ENCODE measurements at regions not wholly inside any gene's neighbourhood (a gene's known extent, or its start where the extent isn't known, plus 50 kb on each side); places are given as distances from the start of the nearest gene placed in this dataset.
"Not testable (repeated sequence)": the region's sequence is repeated elsewhere in the genome, so short reads cannot be mapped to it uniquely, and the experiment has no call there.

DNA sequence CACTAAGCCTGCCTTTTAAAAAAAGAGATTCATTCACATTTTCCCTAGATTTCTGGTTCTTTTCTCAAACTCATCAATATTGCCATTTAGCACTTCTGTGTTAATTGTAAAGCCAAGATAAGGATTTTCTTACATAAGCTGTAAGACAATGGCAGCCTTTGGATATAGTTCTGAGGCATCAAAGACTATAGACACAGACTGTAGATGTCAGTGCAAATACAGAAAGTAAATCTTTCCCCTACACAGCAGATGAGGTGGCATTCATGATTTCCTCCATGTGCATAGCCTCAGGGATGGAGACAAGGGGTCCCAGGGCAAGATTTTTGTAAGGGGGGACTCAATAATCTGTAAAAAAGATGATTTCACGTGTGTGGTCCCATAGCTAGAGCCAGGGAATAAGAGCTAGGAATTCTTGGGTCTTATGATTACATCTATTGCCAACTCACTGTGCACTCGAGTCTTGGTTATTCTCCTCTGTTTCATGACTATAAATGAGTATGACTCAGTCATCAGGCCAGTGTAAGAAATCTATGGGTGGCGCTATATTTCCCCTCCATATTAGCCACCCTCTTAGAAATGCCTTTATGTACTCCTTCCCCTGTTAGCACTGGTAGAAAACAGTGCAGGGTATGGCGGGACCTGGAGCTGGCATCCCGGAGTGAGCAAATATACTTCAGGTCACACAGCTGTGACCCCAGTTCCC, 207.5 kb downstream of the EXOC5 start:
- no peak for DNase-seq

DNA sequence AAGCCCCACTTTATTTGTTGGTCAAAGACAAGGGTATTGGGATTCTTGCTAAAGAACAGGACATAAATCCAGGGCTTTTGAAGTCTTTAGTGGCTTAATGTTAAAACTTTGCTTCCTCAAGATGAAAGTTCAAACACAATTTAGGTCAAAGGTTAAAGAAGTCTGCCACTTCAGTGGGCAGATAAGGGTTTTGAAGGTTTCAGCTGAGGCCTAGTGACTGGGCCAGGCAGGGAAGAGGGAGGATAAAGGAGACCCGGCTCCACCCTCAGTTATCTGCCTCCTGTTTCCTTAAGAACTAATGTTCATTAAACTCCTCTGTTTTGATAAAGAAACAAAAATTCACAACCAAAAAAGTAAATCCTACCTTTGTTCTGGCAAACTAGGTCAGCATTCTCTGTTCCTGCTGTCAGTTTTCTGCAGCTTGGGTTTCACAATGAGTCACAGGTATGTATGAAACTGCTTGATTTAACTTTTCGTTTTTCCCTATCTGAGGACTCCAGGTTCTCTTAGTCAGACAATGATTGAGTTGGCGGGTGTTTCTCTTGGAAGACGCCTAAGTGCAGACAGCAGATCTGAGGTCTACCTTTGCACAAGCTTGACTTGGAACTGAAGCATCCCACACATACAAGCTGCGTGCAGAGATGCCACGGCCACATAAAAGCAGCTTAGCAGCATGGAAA, 208.3 kb downstream of the EXOC5 start:
- no peak for DNase-seq

DNA sequence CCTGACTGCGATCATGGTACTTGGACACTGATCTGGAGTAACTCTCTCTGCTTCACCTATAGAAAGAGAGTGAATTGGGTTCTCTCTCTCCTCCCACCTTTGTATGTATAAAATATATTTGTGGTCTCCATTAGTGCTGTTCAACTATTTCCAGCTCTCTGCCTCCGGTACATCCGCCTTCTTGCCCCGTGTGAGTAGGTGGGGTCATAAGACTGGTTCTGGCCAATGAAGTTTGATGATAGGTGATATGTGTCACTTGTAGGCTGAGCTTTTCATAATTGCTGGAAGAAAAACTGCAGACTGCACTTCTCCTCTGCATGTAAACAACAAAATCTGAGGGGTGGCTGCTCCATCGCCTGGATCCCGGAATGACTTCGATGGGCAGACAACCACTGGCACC, 210.4 kb downstream of the EXOC5 start:
- no peak for DNase-seq

DNA sequence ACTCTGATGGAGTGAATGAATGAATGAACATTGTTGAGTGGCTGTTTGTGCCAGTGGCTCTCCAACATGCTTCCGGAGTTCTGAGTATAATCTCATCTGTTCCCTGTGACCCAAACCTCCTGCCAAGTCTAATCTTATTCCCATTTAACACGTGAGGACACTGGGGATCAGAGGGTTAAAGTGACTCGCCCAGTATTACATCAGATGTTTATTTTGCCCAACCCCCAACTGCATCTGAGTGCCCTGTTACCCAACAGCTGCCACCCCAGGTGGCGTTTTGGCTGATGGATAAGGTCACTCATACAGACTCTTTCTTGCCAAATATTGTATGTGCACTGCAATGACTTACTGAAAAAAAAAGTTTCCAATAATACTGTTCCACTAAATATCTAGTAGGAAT, 210.9 kb downstream of the EXOC5 start:
- DNase-seq: no peak

DNA sequence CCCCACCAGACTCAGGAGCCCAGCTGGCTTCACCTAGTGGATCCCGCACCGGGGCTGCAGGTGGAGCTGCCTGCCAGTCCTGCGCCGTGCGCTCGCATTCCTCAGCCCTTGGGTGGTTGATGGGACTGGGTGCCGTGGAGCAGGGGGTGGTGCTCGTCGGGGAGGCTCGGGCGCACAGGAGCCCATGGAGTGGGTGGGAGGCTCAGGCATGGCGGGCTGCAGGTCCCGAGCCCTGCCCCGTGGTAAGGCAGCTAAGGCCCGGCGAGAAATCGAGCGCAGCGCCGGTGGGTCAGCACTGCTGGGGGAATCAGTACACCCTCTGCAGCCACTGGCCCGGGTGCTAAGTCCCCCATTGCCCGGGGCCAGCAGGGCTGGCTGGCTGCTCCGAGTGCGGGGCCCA, 212.2 kb downstream of the EXOC5 start:
- not testable (repeated sequence) for DNase-seq

DNA sequence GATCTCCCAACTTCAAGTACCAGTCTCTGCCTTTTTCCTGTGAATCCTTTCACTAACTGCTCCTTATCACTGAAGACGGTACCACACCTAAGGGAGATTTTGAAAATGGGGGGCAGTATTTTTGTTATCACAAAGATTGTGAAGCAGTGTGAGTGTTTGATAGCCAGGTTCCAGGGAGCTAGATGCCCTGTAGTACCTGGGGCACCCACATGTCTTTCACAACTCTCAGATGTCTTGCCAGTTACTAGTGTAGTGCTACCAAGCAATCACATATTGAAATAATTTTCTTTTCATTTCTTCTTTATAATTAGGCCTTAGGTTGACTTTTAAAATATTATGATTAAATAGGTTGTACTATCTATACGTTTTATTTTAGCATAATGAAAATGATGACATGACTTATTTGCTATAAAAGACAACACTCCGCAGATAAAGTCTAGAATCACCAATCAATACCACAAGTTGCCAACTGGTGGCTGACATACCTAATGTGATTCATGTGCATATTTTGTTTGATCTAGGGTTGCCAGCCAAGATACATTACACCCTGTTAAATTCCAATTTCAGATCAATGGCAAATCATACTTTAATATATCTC, 215.9 kb downstream of the EXOC5 start:
- DNase-seq: no peak

DNA sequence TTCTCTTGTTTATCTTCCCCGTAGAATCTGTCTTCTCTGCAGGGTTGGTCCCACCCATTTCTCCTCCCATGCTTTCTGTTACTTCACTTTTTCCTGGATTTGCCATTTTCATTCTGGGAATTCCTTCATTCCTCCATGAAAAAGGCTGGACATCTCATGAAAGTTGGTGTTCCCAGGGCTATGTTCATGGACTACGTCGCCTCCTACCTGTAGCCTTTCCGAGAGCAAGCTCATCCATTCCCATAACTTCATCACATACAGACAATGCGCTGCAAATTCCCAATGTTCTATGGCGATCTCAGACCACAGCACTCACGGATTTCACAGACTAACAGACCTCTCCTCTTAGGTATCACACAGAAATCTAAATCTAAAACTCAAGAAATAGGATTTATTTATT, 217.1 kb downstream of the EXOC5 start:
- DNase-seq: no peak

DNA sequence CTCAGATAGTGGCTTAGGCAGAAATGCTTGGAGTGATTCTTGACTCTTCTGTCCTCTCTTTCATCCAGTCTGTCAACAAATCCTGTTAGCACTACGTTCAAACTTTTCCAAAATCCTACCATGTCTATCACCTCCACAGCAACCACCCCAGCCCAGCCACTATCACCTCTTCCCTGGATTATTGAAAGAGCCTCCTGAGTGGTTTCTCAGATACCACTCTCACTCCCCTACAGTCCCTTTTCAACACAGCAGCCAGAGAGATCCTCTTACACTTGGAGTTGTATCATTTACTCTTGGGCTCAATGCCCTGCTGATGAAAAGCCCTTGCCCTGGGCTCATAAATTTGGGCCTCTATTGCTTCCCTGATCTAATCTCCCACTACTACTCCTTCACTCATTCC, 218.9 kb downstream of the EXOC5 start:
- no peak for DNase-seq

DNA sequence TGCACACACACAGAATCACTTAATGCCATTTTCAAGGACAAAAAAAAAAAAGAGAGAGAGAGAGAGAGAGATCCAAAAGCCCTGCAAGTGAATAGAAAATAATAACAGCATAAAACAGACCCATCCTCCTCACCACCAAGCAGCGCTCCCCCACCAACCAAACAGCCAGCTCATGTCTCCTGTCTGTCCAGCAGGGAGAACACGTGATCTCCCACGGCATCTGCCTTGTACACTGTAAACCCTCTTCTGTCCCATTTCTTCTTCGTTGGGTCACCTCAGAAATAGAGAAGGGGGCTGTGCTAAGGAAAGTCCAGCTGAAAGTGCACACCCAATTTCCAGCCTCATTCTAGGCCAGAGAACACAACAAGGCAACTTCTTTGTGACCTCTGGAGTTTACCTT, 222.5 kb downstream of the EXOC5 start:
- no peak for DNase-seq

DNA sequence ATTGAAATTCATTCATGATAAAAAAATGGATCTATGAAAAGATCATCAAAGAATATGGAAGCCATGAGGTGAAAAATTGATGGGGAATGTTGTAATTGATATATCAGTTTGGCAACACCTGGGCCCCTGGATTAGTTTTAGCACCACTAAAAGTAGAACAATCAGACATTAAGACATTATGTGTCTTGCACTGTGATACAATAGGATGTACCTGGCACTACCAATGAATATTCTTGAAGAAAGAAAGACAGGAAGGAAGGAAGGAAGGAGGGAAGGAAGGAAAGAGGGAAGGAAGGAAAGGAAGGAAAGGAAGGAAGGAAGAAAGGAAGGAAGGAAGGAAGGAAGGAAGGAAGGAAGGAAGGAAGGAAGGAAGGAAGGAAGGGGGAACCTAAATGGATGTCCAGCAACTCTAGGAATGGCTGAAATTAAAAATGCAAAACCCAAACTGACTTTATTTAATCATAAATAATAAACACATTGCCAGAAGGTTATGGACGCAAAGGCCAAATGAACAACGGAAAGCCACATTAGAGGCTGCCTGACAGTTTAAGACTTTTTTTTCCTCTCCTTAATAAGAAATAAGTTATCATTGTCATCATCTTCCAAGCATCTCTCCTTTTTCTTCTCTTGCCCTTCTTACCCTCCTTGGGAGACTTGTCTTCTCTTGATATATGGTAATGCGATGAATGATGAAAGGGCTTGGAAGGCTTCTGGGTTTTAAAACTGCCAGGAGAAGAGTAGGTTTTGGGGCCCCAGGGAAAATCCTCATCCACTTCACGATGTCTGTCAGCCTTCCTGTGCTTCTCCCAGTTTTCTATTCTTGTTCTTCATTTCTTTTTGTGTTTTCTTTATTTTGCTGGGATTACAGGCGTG, 224.4 kb downstream of the EXOC5 start:
- not testable (repeated sequence) for DNase-seq

DNA sequence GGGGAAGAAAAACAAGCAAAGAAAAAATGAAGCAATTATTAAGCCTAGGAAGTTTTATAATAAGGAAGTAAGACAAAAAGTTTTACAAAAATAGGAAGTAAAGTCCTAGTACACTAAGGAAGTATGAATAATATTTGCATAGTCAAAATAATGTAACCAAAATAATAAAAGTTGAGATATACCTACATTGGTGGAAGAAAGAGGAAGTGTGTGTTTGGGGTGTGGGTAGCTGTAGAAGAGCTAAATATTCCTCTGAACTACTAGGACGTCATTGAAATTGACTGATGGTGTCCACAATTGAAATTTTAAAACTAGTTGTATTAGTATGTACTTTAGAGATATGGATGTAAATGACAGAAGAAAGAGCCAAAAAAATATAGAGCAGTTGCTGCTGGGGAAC, 228.4 kb upstream of the OTX2 start:
- DNase-seq: no peak

DNA sequence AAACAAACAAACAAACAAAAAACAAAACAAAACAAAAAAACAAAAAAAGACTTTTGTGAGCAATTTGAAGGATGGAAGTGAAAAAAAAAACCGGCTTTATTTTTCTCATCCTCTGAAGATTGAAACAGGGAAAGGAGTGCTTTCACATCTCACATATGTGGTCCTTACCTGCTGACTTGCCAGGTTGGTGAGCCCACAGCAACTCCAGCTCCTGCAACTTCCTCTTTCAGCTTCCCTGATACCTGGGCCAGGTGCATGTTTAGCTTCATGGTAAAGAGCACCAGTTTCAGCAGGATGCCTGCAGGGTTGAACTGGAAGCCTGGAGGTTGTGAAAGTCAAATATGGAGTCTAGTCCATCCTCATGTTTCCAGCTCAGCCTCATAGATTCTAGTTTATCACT, 221.2 kb upstream of the OTX2 start:
- DNase-seq: no peak

DNA sequence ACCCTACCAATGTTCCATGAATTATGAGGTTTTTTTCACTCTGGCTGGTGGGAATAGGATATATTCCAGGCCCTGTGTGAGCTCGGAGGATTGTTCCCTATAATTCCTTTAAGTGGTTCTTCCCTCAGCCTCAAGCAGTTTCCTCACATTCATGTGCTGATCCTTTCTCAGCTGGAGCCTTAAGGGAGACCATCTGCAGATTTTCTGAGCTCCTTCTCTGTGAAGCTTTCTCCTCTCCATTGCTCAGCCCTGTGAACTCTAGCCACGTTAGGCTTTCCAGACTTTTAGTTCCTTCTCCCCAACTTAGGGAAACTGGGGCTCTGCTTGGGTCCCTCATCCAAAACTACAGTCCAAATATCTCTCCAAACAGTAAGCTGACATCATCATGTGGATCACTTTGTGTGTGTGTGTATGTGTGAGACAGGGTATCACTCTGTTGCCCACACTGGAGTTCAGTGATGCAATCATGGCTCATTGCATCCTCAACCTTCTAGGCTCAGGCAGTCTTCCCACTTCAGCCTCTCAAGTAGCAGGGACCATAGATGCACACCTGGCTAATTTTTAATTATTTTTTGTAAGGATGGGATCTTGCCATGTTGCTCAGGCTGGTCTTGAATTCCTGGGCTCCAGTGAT, 219.5 kb upstream of the OTX2 start:
- DNase-seq: no peak

DNA sequence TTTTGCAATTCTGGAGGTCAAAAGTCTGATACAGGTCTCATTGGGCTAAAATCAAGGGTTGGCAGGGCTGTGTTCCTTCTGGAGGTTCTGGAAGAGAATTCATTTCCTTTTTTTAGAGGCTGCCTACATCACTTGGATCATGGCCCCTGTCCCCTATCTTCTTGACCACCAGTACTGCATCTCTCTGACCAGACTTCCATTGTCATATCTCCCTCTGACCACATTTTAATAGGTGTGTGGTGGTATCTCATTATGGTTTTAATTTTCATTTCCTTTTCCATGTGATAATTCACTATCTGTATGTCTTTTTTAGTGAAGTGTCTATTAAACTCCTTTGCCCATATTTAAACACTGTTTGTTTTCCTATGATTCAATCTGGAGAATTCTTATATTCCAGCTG, 215.2 kb upstream of the OTX2 start:
- no peak for DNase-seq

DNA sequence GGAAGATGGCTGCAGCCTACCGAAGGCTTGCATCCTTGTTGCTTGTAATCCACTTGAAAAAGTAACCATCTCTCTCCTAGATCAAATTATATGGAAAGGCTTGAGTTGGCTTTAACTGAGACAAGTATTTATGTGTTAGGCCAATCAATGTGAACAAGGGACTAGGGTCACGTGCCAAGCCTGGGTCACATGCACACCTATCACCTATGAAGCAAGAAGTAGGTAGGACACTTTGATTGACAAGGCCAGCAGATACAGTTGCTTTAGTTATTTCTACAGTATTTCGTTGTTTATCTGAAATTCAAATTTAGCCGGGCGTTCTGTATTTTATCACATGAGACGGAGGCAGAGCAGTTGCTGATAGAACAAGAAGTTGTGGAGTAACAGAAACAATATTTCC, 212.3 kb upstream of the OTX2 start:
- DNase-seq: no peak

DNA sequence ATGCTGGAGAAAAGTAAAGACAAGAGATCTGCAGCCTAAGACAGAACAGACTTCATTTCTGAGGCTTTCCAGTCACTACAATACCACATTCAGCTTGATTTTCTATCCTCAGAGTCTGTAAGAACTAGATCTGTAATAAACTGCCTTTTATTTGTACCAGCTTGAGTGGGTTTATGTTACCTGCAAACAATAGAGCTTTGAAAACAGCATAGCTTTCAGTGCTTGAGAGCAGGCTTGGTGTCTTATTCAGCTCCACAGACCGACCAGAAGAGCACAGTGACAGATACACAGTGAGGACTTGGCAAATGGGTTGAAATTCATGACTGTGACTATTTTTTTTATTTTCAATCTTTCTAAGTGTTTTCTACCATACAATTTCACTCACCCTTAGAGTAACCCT, 207.8 kb upstream of the OTX2 start:
- no peak for DNase-seq

DNA sequence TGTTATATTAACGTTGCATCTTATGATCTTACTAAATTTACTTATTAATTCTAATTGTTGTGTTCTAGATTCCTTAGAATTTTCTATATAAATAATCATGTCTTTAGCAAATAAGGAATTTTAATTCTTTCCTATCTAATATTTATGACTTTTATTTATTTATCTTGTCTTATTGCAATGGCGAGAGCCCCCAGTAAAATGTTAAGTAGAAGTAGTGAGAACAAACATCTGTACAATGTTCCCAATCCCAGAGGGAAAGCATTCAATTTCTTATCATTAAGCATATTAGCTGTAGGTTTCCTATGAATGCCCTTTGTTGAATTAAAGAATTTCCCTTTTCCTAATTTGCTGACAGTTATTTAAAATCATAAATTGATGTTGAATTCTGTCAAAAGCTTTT, 203.7 kb upstream of the OTX2 start:
- no peak for DNase-seq

DNA sequence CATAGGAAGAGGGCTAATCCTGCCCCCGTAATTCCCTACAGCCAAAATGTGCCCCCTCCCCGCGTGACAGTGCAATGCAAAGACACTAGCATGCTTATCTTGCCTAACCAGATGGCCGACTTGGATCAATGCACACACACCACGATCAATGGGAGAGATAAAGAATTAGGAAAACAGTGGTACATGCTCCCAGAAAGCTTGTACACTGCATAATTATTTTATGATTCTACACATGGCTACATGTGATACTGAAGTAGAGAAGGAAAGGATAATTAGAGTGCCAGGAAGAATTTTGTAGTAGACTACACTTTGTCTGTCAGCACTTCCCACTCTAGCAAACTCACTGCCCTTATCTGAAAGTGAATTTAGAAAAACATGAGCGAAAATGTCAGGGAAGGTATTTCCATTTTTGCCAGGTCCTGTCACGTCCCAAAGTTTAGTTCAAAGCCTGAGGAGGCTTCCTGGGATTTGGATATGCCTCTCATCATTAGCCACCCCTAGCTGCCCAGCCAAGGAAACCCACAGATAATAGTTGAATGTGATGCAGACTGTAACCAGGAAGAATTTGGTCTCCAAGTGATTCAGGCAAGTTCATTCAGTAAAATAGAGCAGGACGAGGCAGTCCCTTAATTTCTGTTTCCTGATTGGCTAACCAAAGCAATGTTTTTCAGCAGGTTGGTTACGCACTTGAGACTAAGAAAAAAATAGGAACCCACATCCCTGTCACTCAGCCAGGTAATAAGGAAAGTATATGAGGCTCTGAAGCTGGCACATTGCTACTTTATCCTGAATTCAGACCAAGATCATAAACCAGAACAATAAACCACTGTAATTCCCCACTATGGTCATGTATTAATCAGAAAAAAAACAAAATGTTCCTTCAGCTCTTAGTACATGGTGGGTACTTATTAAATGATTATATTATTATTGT, 199.6 kb upstream of the OTX2 start:
- DNase-seq: no peak

DNA sequence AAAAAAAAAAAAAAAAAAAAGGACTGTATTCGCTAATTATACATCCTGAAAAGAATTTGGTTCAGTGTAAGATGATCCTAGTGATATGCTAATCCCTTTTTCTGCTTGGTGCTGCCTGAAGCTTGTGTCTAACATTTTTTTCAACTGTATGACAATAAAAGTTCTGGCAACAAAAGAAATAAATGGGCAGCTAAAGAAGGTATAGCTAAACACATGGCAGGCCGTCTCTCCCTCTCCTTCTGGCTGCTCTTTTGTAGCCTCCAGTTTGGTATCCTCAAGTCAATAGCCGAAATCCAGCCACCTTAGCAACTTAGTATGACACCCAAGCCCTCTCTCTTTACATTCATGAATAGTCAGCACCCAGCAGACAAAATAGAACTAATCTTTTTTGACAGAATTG, 198.3 kb upstream of the OTX2 start:
- DNase-seq: no peak

DNA sequence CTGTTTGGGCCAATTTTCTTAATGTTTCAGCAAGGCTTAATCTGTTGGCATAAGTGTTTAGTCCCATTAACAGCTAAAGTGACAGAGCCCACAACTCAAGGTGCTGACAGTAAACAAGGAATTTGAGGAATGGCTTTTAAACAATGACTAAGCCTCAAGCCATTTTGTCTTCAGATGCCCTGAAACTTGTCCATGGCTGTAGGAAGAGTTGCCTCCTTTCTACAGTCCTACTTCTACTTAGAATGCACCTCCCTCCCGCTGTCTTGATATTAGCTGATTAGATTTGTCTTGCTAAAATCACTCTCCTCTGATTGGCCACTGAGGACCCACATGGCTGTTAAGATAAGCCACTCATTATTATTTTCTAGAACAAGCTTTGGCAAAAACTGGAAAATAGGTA, 188.4 kb upstream of the OTX2 start:
- no peak for DNase-seq

Measured in right lung (tissue), 2 donors.